ENCODE measurements at regions not wholly inside any gene's neighbourhood (a gene's known extent, or its start where the extent isn't known, plus 50 kb on each side); places are given as distances from the start of the nearest gene placed in this dataset.
A peak's percentile ranks its signal among the peaks of the same experiment; 100 is the strongest.

- no TSS peak for BruUV-seq (replicated peaks)
- no peaks in the 10 kb centered on the region for H3K27me3 Mint-ChIP-seq (ENCODE audit: insufficient read depth, unreplicated experiment)
- no peak overlapping the region for H3K4me3 Mint-ChIP-seq (ENCODE audit: unreplicated experiment)
- no peaks in the 10 kb centered on the region for H3K9me3 Mint-ChIP-seq (ENCODE audit: unreplicated experiment)
- peaks cover 34% of the 10 kb centered on the region for H3K4me1 Mint-ChIP-seq (ENCODE audit: insufficient read depth, unreplicated experiment)
- CTCF ChIA-PET: interaction anchor here (0.6 to 1.9 kb wide), 4 partner anchors 10 to 423 kb away, joined by 3 to 7 read pairs (median 3); no protein-coding TSS in a partner anchor
- H3K36me3 Mint-ChIP-seq (ENCODE audit: insufficient read depth, unreplicated experiment): no peaks in the 10 kb centered on the region
- peak; percentile 66 for DNase-seq (ENCODE audit: unreplicated experiment)
- POLR2A ChIA-PET: interaction anchor here (0.7 to 3.0 kb wide), 8 partner anchors 10 to 113 kb away, joined by 3 to 10 read pairs (median 4); no protein-coding TSS in a partner anchor
- H3K27ac Mint-ChIP-seq (ENCODE audit: low read depth, unreplicated experiment): no peak overlapping the region
- intact Hi-C loops (cut with micrococcal nuclease): loop anchor here (5.0 kb wide), 1 partner anchor 39 kb away; no protein-coding TSS in a partner anchor
- TF ChIP-seq CTCF (IDR thresholded peaks at IDR 0.05; ENCODE audit: unreplicated experiment): no peak
Measured at GRCh38 chr11:128407962-128408361, 179.4 kb downstream of the ETS1 start.

GRCh38 chr11:128405714-128406662 is 181.4 kb downstream of the ETS1 start:
- Mint-ChIP-seq H3K4me3 (ENCODE audit: unreplicated experiment) (no peak overlapping the region), H3K27me3 (ENCODE audit: insufficient read depth, unreplicated experiment) (no peaks in the 10 kb centered on the region), H3K9me3 (ENCODE audit: unreplicated experiment) (no peaks in the 10 kb centered on the region), H3K4me1 (ENCODE audit: insufficient read depth, unreplicated experiment) (peaks cover 34% of the 10 kb centered on the region), H3K27ac (ENCODE audit: low read depth, unreplicated experiment) (no peak overlapping the region), H3K36me3 (ENCODE audit: insufficient read depth, unreplicated experiment) (no peaks in the 10 kb centered on the region)
- CTCF ChIA-PET: interaction anchor here (1.0 to 1.4 kb wide), 3 partner anchors 43 to 226 kb away, joined by 3 to 7 read pairs (median 3); no protein-coding TSS in a partner anchor
- no peak for TF ChIP-seq CTCF (IDR thresholded peaks at IDR 0.05; ENCODE audit: unreplicated experiment)
- DNase-seq (ENCODE audit: unreplicated experiment): no peak
- POLR2A ChIA-PET: interaction anchor here (0.7 kb wide), 1 partner anchor 578 kb away, joined by 3 read pairs; no protein-coding TSS in a partner anchor
- no TSS peak for BruUV-seq (replicated peaks)
- intact Hi-C loops (cut with micrococcal nuclease): loop anchor here (5.0 kb wide), 1 partner anchor 41 kb away; no protein-coding TSS in a partner anchor

GRCh38 chr11:128405112-128405511 is 182.2 kb downstream of the ETS1 start:
- H3K4me1 Mint-ChIP-seq (ENCODE audit: insufficient read depth, unreplicated experiment): peaks cover 33% of the 10 kb centered on the region
- no TSS peak for BruUV-seq (replicated peaks)
- ChIA-PET CTCF (interaction anchor here (0.5 to 1.4 kb wide), 4 partner anchors 13 to 227 kb away, joined by 3 to 4 read pairs (median 3); no protein-coding TSS in a partner anchor), POLR2A (no interaction called here)
- no peak overlapping the region for H3K4me3 Mint-ChIP-seq (ENCODE audit: unreplicated experiment)
- intact Hi-C loops (cut with micrococcal nuclease): loop anchor here (5.0 kb wide), 1 partner anchor 42 kb away; no protein-coding TSS in a partner anchor
- no peak overlapping the region for H3K27ac Mint-ChIP-seq (ENCODE audit: low read depth, unreplicated experiment)
- no peaks in the 10 kb centered on the region for H3K27me3 Mint-ChIP-seq (ENCODE audit: insufficient read depth, unreplicated experiment)
- H3K36me3 Mint-ChIP-seq (ENCODE audit: insufficient read depth, unreplicated experiment): no peaks in the 10 kb centered on the region
- no peak for TF ChIP-seq CTCF (IDR thresholded peaks at IDR 0.05; ENCODE audit: unreplicated experiment)
- no peaks in the 10 kb centered on the region for H3K9me3 Mint-ChIP-seq (ENCODE audit: unreplicated experiment)
- no peak for DNase-seq (ENCODE audit: unreplicated experiment)

- no peak overlapping the region for H3K4me3 Mint-ChIP-seq (ENCODE audit: unreplicated experiment)
- no peaks in the 10 kb centered on the region for H3K36me3 Mint-ChIP-seq (ENCODE audit: insufficient read depth, unreplicated experiment)
- no peaks in the 10 kb centered on the region for H3K9me3 Mint-ChIP-seq (ENCODE audit: unreplicated experiment)
- BruUV-seq (replicated peaks): no TSS peak
- intact Hi-C loops (cut with micrococcal nuclease): no loop called here
- TF ChIP-seq CTCF (IDR thresholded peaks at IDR 0.05; ENCODE audit: unreplicated experiment): no peak
- CTCF ChIA-PET: interaction anchor here (1.2 kb wide), 1 partner anchor 13 kb away, joined by 4 read pairs; no protein-coding TSS in a partner anchor
- H3K27ac Mint-ChIP-seq (ENCODE audit: low read depth, unreplicated experiment): no peak overlapping the region
- no peak for DNase-seq (ENCODE audit: unreplicated experiment)
- POLR2A ChIA-PET: no interaction called here
- H3K27me3 Mint-ChIP-seq (ENCODE audit: insufficient read depth, unreplicated experiment): no peaks in the 10 kb centered on the region
- peaks cover 26% of the 10 kb centered on the region for H3K4me1 Mint-ChIP-seq (ENCODE audit: insufficient read depth, unreplicated experiment)
Measured at GRCh38 chr11:128404437-128404836, 182.9 kb downstream of the ETS1 start.

Measured in MCF 10A (cell line).